ENCODE measurements at regions not wholly inside any gene's neighbourhood (a gene's known extent, or its start where the extent isn't known, plus 50 kb on each side); places are given as distances from the start of the nearest gene placed in this dataset.

- POLR2A ChIA-PET, result no interaction called here
- H3K4me3 ChIP-seq (ENCODE audit: low read depth, low read length), result no peak overlapping the region
- TF ChIP-seq CTCF (IDR thresholded peaks at IDR 0.05; ENCODE audit: insufficient read depth, low read length, missing control alignments), result no peak
- CTCF ChIA-PET, result no interaction called here
- DNase-seq (ENCODE audit: low read depth, low spot score), result no peak
Observed at GRCh38 chr14:98608071-98609060, 663.6 kb downstream of the BCL11B start.

- CTCF ChIA-PET, result no interaction called here
- no peak for DNase-seq (ENCODE audit: low read depth, low spot score)
- no peak overlapping the region for H3K4me3 ChIP-seq (ENCODE audit: low read depth, low read length)
- no peak for TF ChIP-seq CTCF (IDR thresholded peaks at IDR 0.05; ENCODE audit: insufficient read depth, low read length, missing control alignments)
- POLR2A ChIA-PET, result no interaction called here
Observed at GRCh38 chr14:98612434-98613200, 659.4 kb downstream of the BCL11B start.

GRCh38 chr14:98614741-98615140 is 657.3 kb downstream of the BCL11B start:
- no peak overlapping the region for H3K4me3 ChIP-seq (ENCODE audit: low read depth, low read length)
- no peak for TF ChIP-seq CTCF (IDR thresholded peaks at IDR 0.05; ENCODE audit: insufficient read depth, low read length, missing control alignments)
- no peak for DNase-seq (ENCODE audit: low read depth, low spot score)
- POLR2A ChIA-PET, result no interaction called here
- CTCF ChIA-PET, result no interaction called here

GRCh38 chr14:98622208-98623051 is 649.6 kb downstream of the BCL11B start:
- DNase-seq (ENCODE audit: low read depth, low spot score), result no peak
- CTCF ChIA-PET, result no interaction called here
- TF ChIP-seq CTCF (IDR thresholded peaks at IDR 0.05; ENCODE audit: insufficient read depth, low read length, missing control alignments), result no peak
- no peak overlapping the region for H3K4me3 ChIP-seq (ENCODE audit: low read depth, low read length)
- POLR2A ChIA-PET, result no interaction called here

- no peak for TF ChIP-seq CTCF (IDR thresholded peaks at IDR 0.05; ENCODE audit: insufficient read depth, low read length, missing control alignments)
- DNase-seq (ENCODE audit: low read depth, low spot score), result no peak
- ChIA-PET POLR2A (no interaction called here), CTCF (no interaction called here)
- no peak overlapping the region for H3K4me3 ChIP-seq (ENCODE audit: low read depth, low read length)
Observed at GRCh38 chr14:98623788-98624415, 648.1 kb downstream of the BCL11B start.

Data from AG04449 (cell line).